Epidermal melanocyte (primary cell): ENCODE measurements at regions not wholly inside any gene's neighbourhood (a gene's known extent, or its start where the extent isn't known, plus 50 kb on each side); places are given as distances from the start of the nearest gene placed in this dataset.

ENCODE experiments used
- DNase-seq: peaks from one replicate; pipeline ENCODE4 v3.0.0; 2011; ENCODE audit warnings: low spot score; ENCODE audit not compliant: insufficient read length

GRCh38 chr6:19660123-19660910 is 176.9 kb upstream of the ID4 start:
- DNase-seq = no peak

- DNase-seq = no peak
These were observed 174.3 kb upstream of the ID4 start for GRCh38 chr6:19662911-19663310.

DNA sequence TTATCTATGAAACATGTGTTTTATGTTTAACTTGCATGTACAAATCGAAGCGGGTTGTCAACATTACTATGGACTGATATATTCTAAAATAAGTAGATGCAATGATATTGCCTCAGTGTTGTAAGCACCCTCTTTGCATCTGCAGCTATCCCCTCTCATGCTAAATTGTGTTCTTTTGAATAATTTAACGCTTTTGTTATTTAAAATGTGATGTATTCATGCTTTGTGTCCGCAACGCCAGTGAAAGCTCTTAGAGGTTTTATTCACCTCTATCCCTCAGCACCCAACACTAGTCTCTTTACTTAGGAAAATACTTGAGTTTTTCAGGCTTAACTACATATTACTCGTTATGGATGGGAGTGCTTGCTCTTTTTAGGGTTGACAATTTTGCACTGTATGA is 173.7 kb upstream of the ID4 start:
- DNase-seq = no peak

- DNase-seq = no peak
These were observed 173.1 kb upstream of the ID4 start for GRCh38 chr6:19664050-19664449.

GRCh38 chr6:19664878-19665612 is 172.1 kb upstream of the ID4 start:
- no peak for DNase-seq

- no peak for DNase-seq
These were observed 171.6 kb upstream of the ID4 start for GRCh38 chr6:19665613-19665909.

- DNase-seq = no peak
These were observed 168.5 kb upstream of the ID4 start for GRCh38 chr6:19668710-19669109.

GRCh38 chr6:19669206-19669605 is 168.0 kb upstream of the ID4 start:
- DNase-seq = no peak

- DNase-seq = no peak
These were observed 154.3 kb upstream of the ID4 start for GRCh38 chr6:19682859-19683258.

- no peak for DNase-seq
These were observed 146.7 kb upstream of the ID4 start for GRCh38 chr6:19690325-19691075.

DNA sequence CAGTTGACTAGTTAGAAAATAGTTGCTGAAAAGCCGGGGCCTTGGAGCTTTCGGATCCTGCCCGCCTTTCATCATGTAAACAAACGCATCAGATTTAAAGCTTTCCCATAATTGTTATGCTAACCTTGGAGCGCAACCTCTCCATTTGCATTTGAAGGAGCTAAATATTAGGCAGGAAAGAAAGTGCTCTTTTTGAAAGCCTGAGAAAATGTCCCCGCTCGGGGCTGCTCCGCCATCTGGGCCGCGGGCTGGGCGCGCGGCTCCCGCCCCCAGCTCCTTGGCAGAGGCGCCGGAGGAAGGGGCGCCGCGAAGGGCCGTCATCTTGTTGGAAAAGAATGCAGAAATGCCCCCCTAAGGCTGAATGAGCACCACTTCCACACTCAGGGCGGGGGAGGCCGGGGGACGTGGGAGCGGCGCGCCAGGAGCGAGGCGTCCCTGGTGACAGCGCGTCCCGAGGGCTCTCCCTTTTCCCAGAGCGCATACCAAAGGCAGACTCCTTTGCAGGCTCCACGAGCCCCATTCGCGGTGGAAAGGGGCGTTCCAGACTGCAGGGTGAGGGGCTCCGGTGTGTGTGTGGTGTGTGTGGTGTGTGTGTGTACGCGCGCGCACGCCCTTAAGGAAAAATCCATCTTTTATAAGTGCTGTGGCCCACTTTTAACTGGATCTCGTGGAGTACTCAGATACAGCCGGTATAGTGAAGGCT is 145.6 kb upstream of the ID4 start:
- no peak for DNase-seq

DNA sequence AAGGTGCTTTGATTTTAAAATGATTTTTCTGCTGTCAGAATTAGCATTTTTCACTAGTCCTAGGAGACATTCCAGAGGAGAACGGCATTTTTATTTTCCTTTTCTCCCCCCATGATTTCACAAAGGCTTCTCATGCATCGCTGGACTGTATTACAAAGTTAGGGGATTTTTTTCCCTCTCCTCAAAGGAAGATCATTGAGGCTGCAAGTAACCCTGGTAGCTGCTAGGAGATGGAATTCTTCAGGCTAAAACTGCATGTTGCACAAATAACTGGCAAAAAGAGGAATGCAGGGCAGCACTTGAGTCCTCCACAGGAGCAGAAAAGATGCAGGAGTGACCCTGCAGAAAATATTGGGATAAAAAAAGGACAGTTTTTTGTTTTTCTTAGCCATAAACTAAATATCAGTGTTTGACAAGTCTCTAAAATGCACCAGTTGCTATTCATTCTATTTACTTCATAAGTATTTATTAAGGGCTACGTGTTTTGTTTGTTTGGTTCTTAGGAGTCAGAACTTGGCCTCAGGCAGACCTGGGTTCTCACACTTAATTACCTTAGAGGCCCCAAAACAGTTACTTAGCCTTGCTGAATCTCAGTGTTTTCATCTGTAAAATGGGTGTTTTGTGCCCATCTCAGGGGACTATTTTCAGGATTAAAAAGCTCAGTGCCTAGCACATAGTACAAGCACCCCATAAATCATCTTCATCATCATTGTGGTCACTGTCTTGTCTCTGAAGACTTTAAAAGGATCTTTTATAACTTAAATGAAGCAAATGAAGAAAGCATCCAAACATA is 144.5 kb upstream of the ID4 start:
- DNase-seq = no peak

GRCh38 chr6:19694697-19695096 is 142.5 kb upstream of the ID4 start:
- no peak for DNase-seq

DNA sequence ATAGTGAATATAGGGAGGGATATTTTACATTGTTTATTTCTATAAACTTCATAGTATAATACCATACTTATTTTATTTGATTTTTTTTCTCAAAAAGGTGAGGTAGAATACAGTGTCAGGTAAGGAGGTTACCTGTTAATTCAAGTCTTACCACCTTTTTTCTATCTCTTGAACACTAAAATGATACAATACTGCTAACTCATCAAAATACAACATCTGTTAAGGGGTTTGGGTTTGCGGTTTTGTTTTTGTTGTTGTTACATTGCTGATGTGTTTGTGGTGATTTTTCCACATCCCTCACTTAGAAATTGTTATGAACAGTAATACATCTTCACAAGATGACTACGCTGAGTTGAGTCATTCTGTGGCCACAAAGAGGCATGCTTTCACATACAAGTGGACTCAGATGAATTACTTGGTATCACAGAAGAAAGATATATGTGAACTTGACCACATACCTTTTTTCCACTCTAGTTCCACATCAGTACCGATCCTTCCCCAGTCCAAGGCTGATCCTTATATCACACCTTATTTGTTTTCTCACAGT is 139.4 kb upstream of the ID4 start:
- DNase-seq = no peak

GRCh38 chr6:19699932-19700331 is 137.2 kb upstream of the ID4 start:
- no peak for DNase-seq

DNA sequence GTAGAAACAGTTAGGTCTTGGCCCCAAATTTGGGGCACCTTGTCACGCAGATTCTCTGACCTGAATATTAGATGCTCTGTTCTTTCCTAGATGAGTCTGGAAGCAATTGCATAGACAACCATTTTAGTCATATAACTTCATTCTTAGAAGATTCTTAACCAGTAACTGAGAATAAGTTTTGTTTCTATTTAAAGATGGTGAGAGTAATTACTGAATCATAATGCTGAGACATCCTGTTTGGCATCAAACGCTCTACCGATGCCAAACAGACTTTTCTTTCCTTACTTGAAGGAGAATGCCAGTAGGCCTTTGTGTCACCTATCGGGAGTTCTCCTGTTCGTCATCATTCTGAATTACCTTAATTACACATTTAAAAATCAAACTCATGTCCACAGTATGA is 131.6 kb upstream of the ID4 start:
- no peak for DNase-seq

DNA sequence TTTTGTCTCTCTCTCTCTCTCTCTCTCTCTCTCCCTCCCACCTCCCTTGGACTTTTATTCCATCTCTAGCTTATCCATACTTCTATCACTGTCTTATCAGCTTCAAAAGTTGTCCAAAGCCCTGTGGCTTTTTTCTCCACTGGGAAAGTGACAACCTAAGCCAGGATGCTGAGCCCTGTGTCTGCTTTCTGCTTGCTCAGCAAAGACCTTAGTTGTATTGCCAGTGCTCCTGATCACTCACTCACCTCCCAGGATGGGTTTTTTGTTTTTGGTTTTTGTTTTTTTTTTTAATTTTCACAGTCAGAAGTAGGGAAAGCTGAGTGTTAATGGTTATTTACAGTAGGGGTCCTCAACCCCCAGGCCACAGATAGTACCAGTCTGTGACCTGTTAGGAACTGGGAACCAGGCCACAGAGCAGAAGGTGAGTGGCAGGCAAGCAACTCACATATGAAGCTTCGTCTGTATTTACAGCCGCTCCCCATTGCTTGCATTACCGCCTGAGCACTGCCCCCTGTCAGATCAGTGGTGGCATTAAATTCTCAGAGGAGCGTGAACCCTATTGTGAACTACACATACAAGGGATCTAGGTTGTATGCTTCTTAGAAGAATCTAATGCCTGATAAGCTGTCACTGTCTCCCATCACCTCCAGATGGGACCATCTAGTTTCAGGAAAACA is 125.0 kb upstream of the ID4 start:
- DNase-seq = no peak

- no peak for DNase-seq
These were observed 124.2 kb upstream of the ID4 start for GRCh38 chr6:19712998-19713397.

GRCh38 chr6:19713411-19713810 is 123.8 kb upstream of the ID4 start:
- DNase-seq = no peak

DNA sequence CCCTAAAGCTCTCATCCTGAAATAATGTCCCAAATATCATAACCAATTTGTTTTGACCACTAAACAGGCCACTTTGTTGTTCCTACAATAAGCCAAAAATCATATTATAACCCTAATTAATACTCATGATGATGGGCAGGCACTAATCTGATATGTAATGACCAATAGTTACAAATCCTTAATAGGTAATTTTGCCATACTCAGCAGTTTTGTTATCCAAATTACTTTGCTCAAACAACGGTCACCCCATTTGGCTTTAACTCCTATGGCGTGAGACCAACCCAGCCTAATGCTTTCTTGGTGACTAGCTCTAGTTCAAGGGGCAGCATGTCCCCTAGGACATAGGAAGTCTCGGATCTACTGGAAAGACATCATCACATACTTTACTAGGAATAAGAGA is 123.2 kb upstream of the ID4 start:
- no peak for DNase-seq
